Neural cell (in vitro differentiated cells): ENCODE measurements at regions not wholly inside any gene's neighbourhood (a gene's known extent, or its start where the extent isn't known, plus 50 kb on each side); places are given as distances from the start of the nearest gene placed in this dataset.

ENCODE experiments used
- CTCF ChIP-seq: fragments of 450-650 bp; IDR thresholded peaks from 2 replicates; pipeline ENCODE4 v1.5.1; 2014; ENCODE audit warnings: antibody characterized with exemption, mild to moderate bottlenecking, moderate library complexity; ENCODE audit not compliant: poor library complexity, severe bottlenecking
- EP300 ChIP-seq: fragments of 450-650 bp; conservative IDR thresholded peaks from 2 replicates; pipeline ENCODE4 v1.6.1; 2014; ENCODE audit warnings: antibody characterized with exemption, mild to moderate bottlenecking, moderate library complexity; ENCODE audit not compliant: poor library complexity, severe bottlenecking
- EZH2 ChIP-seq: fragments of 200-600, 300-800 bp; shearing (Covaris generic), sonication (generic); IDR thresholded peaks from 2 replicates; pipeline ENCODE4 v1.6.1; 2014; ENCODE audit warnings: antibody characterized with exemption, low read length, borderline replicate concordance, mild to moderate bottlenecking; ENCODE audit not compliant: insufficient read depth, poor library complexity, severe bottlenecking
- POLR2AphosphoS5 ChIP-seq: IDR thresholded peaks from 2 replicates; pipeline ENCODE4 v1.6.1; 2012
- SMC3 ChIP-seq: fragments of 450-650 bp; conservative IDR thresholded peaks from 2 replicates; pipeline ENCODE4 v1.6.1; 2014; ENCODE audit warnings: antibody characterized with exemption, mild to moderate bottlenecking, moderate library complexity; ENCODE audit not compliant: poor library complexity

DNA sequence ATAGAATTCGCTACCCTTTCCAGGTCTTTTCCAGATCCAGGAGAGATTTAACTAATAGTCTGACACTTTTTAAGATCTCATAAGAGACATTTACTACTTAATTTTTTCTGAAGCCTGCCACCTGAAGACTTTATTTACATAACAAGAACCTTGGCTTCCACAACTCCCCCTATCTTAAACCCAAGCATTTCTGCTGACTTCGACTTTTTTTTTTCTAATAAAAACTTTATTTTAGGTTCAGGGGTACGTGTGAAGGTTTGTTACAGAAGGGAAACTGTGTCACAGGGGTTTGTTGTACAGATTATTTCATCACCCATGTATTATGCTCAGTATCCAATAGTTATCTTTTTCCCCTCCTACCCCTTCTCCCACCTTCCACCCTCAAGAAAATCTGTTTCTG is 64.9 kb upstream of the OR14J1 start:
- TF ChIP-seq SMC3 = no peak
- no peak for TF ChIP-seq CTCF
- TF ChIP-seq EP300 = no peak
- no peak for TF ChIP-seq EZH2
- TF ChIP-seq POLR2AphosphoS5 = no peak
